GM12878 (cell line): ENCODE measurements at regions not wholly inside any gene's neighbourhood (a gene's known extent, or its start where the extent isn't known, plus 50 kb on each side); places are given as distances from the start of the nearest gene placed in this dataset.

Source experiments
- ATAC-seq: fragments of 200-7000 bp; cut with Tn5 transposase; 3 replicates; pipeline ENCODE4 v1.9.1; 2020; ENCODE audit warnings: mild to moderate bottlenecking, moderate library complexity
- BruUV-seq: library from RNA; stranded (reverse); fragments of 400-500 nt; replicated peaks from 2 replicates; lab custom pipeline; 2021; lab: Mats Ljungman, UMichigan
- CTCF ChIA-PET: fragments of 300-600 bp; sonication (Branson Sonifier 250); formaldehyde crosslinking; extraction: SDS; loops from one replicate; lab custom pipeline; 2021; ENCODE audit warnings: inconsistent platforms; lab: Yijun Ruan, JAX
- POLR2A ChIA-PET: fragments of 350-600 bp; formaldehyde crosslinking; extraction: SDS; loops from one replicate; lab custom pipeline; 2021; ENCODE audit warnings: inconsistent platforms; lab: Charles Lee
- RAD21 ChIA-PET: fragments of 300-600 bp; sonication (Branson Sonifier 250); formaldehyde crosslinking; loops from one replicate; lab custom pipeline; 2023; ENCODE audit warnings: antibody characterized with exemption; ENCODE audit not compliant: unreplicated experiment; lab: Charles Lee
- SMC1A ChIA-PET: fragments of 300-600 bp; sonication (Branson Sonifier 250); formaldehyde crosslinking; loops from one replicate; lab custom pipeline; 2023; ENCODE audit not compliant: unreplicated experiment, uncharacterized antibody; lab: Charles Lee
- DNase-seq: peaks from one replicate; pipeline ENCODE4 v3.0.0-alpha.2; 2011; ENCODE audit warnings: low read depth, low spot score
- FAIRE-seq: peaks from 3 replicates; lab custom pipeline; 2011; peaks lifted over from hg19 to GRCh38; lab: Jason Lieb, UNC
- H2AFZ ChIP-seq: 2 replicates; pipeline ENCODE4 v1.6.0; 2011; ENCODE audit warnings: low read depth, low read length, control low read depth; ENCODE audit not compliant: control insufficient read depth
- H3K27ac ChIP-seq: 2 replicates; pipeline ENCODE4 v1.5.1; 2011; ENCODE audit warnings: control low read depth; ENCODE audit not compliant: control insufficient read depth, insufficient read depth
- H3K27me3 ChIP-seq, 2 experiments: replicated peaks in 1 of 2; 2 replicates each; pipeline versions ENCODE4 v1.6.0 to v1.6.1; 2011; ENCODE audit warnings: low read length in 1 of 2; ENCODE audit not compliant: control insufficient read depth in 2 of 2, insufficient read depth in 2 of 2
- H3K36me3 ChIP-seq, 2 experiments: 2 replicates each; pipeline ENCODE4 v1.5.1; 2011; ENCODE audit warnings: low read length in 1 of 2; ENCODE audit not compliant: control insufficient read depth in 2 of 2, insufficient read depth in 2 of 2
- H3K4me1 ChIP-seq: 2 replicates; pipeline ENCODE4 v1.6.1; 2011; ENCODE audit warnings: mild to moderate bottlenecking, low read length, moderate library complexity, mixed read lengths; ENCODE audit not compliant: control insufficient read depth, insufficient read depth
- H3K4me2 ChIP-seq: 2 replicates; pipeline ENCODE4 v1.6.0; 2011; ENCODE audit warnings: control low read depth; ENCODE audit not compliant: control insufficient read depth, insufficient read depth
- H3K4me3 ChIP-seq: fragments of 200-600 bp; sonication (generic); 2 replicates; pipeline ENCODE4 v1.5.1; 2016
- H3K79me2 ChIP-seq: 2 replicates; pipeline ENCODE4 v1.6.0; 2011; ENCODE audit warnings: low read length; ENCODE audit not compliant: control insufficient read depth, insufficient read depth
- H3K9ac ChIP-seq: 2 replicates; pipeline ENCODE4 v1.8.0; 2011; ENCODE audit warnings: low read length, control low read depth, mixed read lengths; ENCODE audit not compliant: control insufficient read depth, insufficient read depth
- H3K9me3 ChIP-seq: replicated peaks from 3 replicates; pipeline ENCODE4 v1.5.1; 2011; ENCODE audit warnings: mild to moderate bottlenecking, low read length; ENCODE audit not compliant: control insufficient read depth, insufficient read depth
- H4K20me1 ChIP-seq: 2 replicates; pipeline ENCODE4 v1.6.0; 2011; ENCODE audit not compliant: control insufficient read depth, insufficient read depth
- BHLHE40 ChIP-seq, 2 experiments: fragments of 450-650 bp in 1 of 2; IDR thresholded peaks; 2 replicates each; pipeline ENCODE4 v1.6.1; 2011 to 2017; ENCODE audit warnings: low read depth in 2 of 2, borderline replicate concordance in 1 of 2, improper control_type of control experiment in 1 of 2, low read length in 1 of 2, mild to moderate bottlenecking in 1 of 2
- CHD1 ChIP-seq: IDR thresholded peaks from 2 replicates; pipeline ENCODE4 v1.6.1; 2012; ENCODE audit warnings: low read depth, low read length, improper control_type of control experiment
- NFXL1 ChIP-seq: fragments of 450-650 bp; IDR thresholded peaks from 2 replicates; pipeline ENCODE4 v1.6.1; 2017; ENCODE audit warnings: antibody characterized with exemption, mild to moderate bottlenecking, borderline replicate concordance
- NR2C2 ChIP-seq: IDR thresholded peaks from 2 replicates; pipeline ENCODE4 v1.6.1; 2011; ENCODE audit warnings: borderline replicate concordance, low read depth; ENCODE audit not compliant: control insufficient read depth, insufficient read length
- RB1 ChIP-seq: fragments of 450-650 bp; formaldehyde crosslinking; IDR thresholded peaks from 2 replicates; pipeline ENCODE4 v1.6.1; 2017; ENCODE audit warnings: mild to moderate bottlenecking, borderline replicate concordance
- RCOR1 ChIP-seq: conservative IDR thresholded peaks from 2 replicates; pipeline ENCODE4 v1.6.1; 2012; ENCODE audit warnings: low read depth, low read length, improper control_type of control experiment
- SIX5 ChIP-seq: IDR thresholded peaks from 2 replicates; pipeline ENCODE4 v1.6.1; 2011; ENCODE audit warnings: mild to moderate bottlenecking, low read depth, low read length, moderate library complexity; ENCODE audit not compliant: severe bottlenecking
- WGBS: methylation state at CpG from one replicate; pipeline ENCODE4 v1.1.6; 2016; ENCODE audit warnings: low lambda C conversion rate; ENCODE audit not compliant: insufficient replicate concordance, insufficient coverage; ENCODE audit errors: missing lambda C conversion rate; 5-methylcytosine and 5-hydroxymethylcytosine counted together
- in situ Hi-C: fragments of 300-500 bp; cut with MboI; formaldehyde crosslinking; loops from 9 replicates; pipeline ENCODE4 v1.14.3; 2018; ENCODE audit warnings: mixed read lengths
- intact Hi-C: fragments of 100-400 bp; cut with micrococcal nuclease; formaldehyde crosslinking; loops from one replicate; pipeline ENCODE4 v1.14.2; 2022; ENCODE audit not compliant: unreplicated experiment

GRCh38 chr2:6523476-6523875 is 342.2 kb downstream of the CMPK2 start (continued):
- TF ChIP-seq SIX5 (no peak), RB1 (no peak), BHLHE40 (IDR thresholded peaks at IDR 0.05; ENCODE audit: borderline replicate concordance in 1 of 2, low read depth in 2 of 2, low read length in 1 of 2) (no peak), NFXL1 (no peak)
- TF ChIP-seq, all 136 proteins: peak for 0

GRCh38 chr2:6524691-6525474 is 340.8 kb downstream of the CMPK2 start:
- intact Hi-C loops: loop anchor here (5.0 kb wide), 1 partner anchor 418 kb away; no protein-coding TSS in a partner anchor
- no TSS peak for BruUV-seq
- no peaks in the 10 kb centered on the region for H3K79me2 ChIP-seq
- H3K36me3 ChIP-seq: no peaks in the 10 kb centered on the region
- no peaks in the 10 kb centered on the region for H3K9me3 ChIP-seq
- H3K9ac ChIP-seq: no peak overlapping the region
- ATAC-seq: no peak
- POLR2A ChIA-PET: no interaction called here
- SMC1A ChIA-PET: no interaction called here
- H2AFZ ChIP-seq: no peak overlapping the region
- no peak overlapping the region for H3K27ac ChIP-seq
- no peak overlapping the region for H3K4me2 ChIP-seq
- RAD21 ChIA-PET: no interaction called here
- no peaks in the 10 kb centered on the region for H4K20me1 ChIP-seq
- H3K4me1 ChIP-seq: no peaks in the 10 kb centered on the region
- in situ Hi-C loops: no loop called here
- DNase-seq: no peak
- 33% methylated on average over 13 of the region's 13 CpGs for WGBS
- no peak overlapping the region for H3K4me3 ChIP-seq
- CTCF ChIA-PET: no interaction called here
- FAIRE-seq: no peak
- TF ChIP-seq NR2C2: no peak
- no peak for TF ChIP-seq RCOR1
- TF ChIP-seq CHD1: no peak
- TF ChIP-seq, all 136 proteins: peak for 0
- H3K27me3 ChIP-seq: no peaks in the 10 kb centered on the region
